Endothelial cell of umbilical vein (primary cell): ENCODE measurements at regions not wholly inside any gene's neighbourhood (a gene's known extent, or its start where the extent isn't known, plus 50 kb on each side); places are given as distances from the start of the nearest gene placed in this dataset.

Experiments used
- BruUV-seq: library from RNA; stranded (reverse); fragments of 400-500 nt; replicated peaks from 2 replicates; lab custom pipeline; 2021; lab: Mats Ljungman, UMichigan
- CTCF ChIA-PET: fragments of 300-600, 350-600 bp; sonication (Branson Sonifier 250); formaldehyde crosslinking; loops from one replicate; lab custom pipeline; 2021; ENCODE audit warnings: antibody characterized with exemption, inconsistent platforms; lab: Charles Lee
- POLR2A ChIA-PET: fragments of 300-600, 350-600 bp; sonication (Branson Sonifier 250); formaldehyde crosslinking; loops from one replicate; lab custom pipeline; 2021; ENCODE audit warnings: antibody characterized with exemption, inconsistent platforms; lab: Charles Lee
- DNase-seq: peaks from one replicate; pipeline ENCODE4 v3.0.0-alpha.2; 2011; ENCODE audit warnings: low read depth, low spot score
- FAIRE-seq: peaks from 2 replicates; lab custom pipeline; 2011; peaks lifted over from hg19 to GRCh38; lab: Jason Lieb, UNC
- H2AFZ ChIP-seq: 2 replicates; pipeline ENCODE4 v1.6.0; 2012; ENCODE audit warnings: low read depth, low read length, control low read depth, inconsistent platforms
- H3K27ac ChIP-seq: 2 replicates; pipeline ENCODE4 v1.5.1; 2011; ENCODE audit warnings: low read depth, mild to moderate bottlenecking, control low read depth, low read length, moderate library complexity; ENCODE audit not compliant: insufficient read depth
- H3K27me3 ChIP-seq, 2 experiments: 2 replicates each; pipeline versions ENCODE4 v1.6.0 to v1.6.1; 2011; ENCODE audit warnings: low read length in 2 of 2, mixed read lengths in 1 of 2; ENCODE audit not compliant: control insufficient read depth in 2 of 2, insufficient read depth in 2 of 2
- H3K36me3 ChIP-seq, 2 experiments: 2 replicates in 1 of 2; 3 replicates in 1 of 2; pipeline ENCODE4 v1.5.1; 2011; ENCODE audit warnings: low read length in 2 of 2, mild to moderate bottlenecking in 1 of 2, moderate library complexity in 1 of 2; ENCODE audit not compliant: control insufficient read depth in 2 of 2, insufficient read depth in 2 of 2; ENCODE audit errors: extremely low read depth in 1 of 2
- H3K4me1 ChIP-seq: 3 replicates; pipeline ENCODE4 v1.5.1; 2011; ENCODE audit warnings: mild to moderate bottlenecking, low read length; ENCODE audit not compliant: control insufficient read depth, insufficient read depth; ENCODE audit errors: extremely low read depth
- H3K4me2 ChIP-seq: 2 replicates; pipeline ENCODE4 v1.6.1; 2011; ENCODE audit warnings: low read length, control low read depth, mixed read lengths; ENCODE audit not compliant: insufficient read depth
- H3K4me3 ChIP-seq, 3 experiments: fragments of 200-600 bp in 1 of 3; sonication (generic), shearing (Covaris generic) in 1 of 3; replicated peaks in 1 of 3; 2 replicates each; pipeline ENCODE4 v1.5.1; 2011 to 2016; ENCODE audit warnings: control low read depth in 3 of 3, low read length in 3 of 3, mild to moderate bottlenecking in 2 of 3, inconsistent platforms in 1 of 3, low read depth in 1 of 3, moderate library complexity in 1 of 3; ENCODE audit not compliant: insufficient read depth in 1 of 3
- H3K79me2 ChIP-seq: 2 replicates; pipeline ENCODE4 v1.6.0; 2012; ENCODE audit warnings: low read length, inconsistent platforms; ENCODE audit not compliant: control insufficient read depth, insufficient read depth
- H3K9ac ChIP-seq: replicated peaks from 2 replicates; pipeline ENCODE3; 2011; ENCODE audit warnings: low read length, control low read depth; ENCODE audit not compliant: insufficient read depth; ENCODE audit errors: extremely low read depth
- H3K9me1 ChIP-seq: replicated peaks from 3 replicates; pipeline ENCODE4 v1.6.0; 2011; ENCODE audit warnings: mild to moderate bottlenecking, low read length; ENCODE audit not compliant: control insufficient read depth, insufficient read depth; ENCODE audit errors: extremely low read depth
- H3K9me3 ChIP-seq: replicated peaks from 2 replicates; pipeline ENCODE4 v1.5.1; 2012; ENCODE audit warnings: low read length, inconsistent platforms; ENCODE audit not compliant: control insufficient read depth, insufficient read depth
- H4K20me1 ChIP-seq: replicated peaks from 2 replicates; pipeline ENCODE3; 2011; ENCODE audit warnings: mild to moderate bottlenecking, low read length; ENCODE audit not compliant: control insufficient read depth, insufficient read depth; ENCODE audit errors: extremely low read depth
- EZH2 ChIP-seq: IDR thresholded peaks from 2 replicates; pipeline ENCODE4 v1.6.1; 2012; ENCODE audit warnings: borderline replicate concordance, low read depth, mild to moderate bottlenecking, moderate library complexity, low read length, inconsistent platforms; ENCODE audit not compliant: severe bottlenecking
- FOS ChIP-seq: IDR thresholded peaks from 2 replicates; pipeline ENCODE4 v1.6.1; 2011; ENCODE audit warnings: mild to moderate bottlenecking, low read length, moderate library complexity, borderline replicate concordance; ENCODE audit not compliant: insufficient read depth
- GATA2 ChIP-seq: IDR thresholded peaks from 2 replicates; pipeline ENCODE4 v1.7.0; 2011; ENCODE audit warnings: low read depth, mild to moderate bottlenecking, moderate library complexity, mixed read lengths, low read length; ENCODE audit not compliant: insufficient read length, insufficient read depth
- JUN ChIP-seq: IDR thresholded peaks from 2 replicates; pipeline ENCODE4 v1.6.1; 2011; ENCODE audit warnings: borderline replicate concordance, low read depth; ENCODE audit not compliant: insufficient read length, insufficient read depth
- MAX ChIP-seq: IDR thresholded peaks from 2 replicates; pipeline ENCODE4 v1.6.1; 2011; ENCODE audit not compliant: insufficient read depth, insufficient read length
- MYC ChIP-seq: IDR thresholded peaks from one replicate; pipeline ENCODE4 v1.6.1; 2011; ENCODE audit warnings: mild to moderate bottlenecking, low read depth, low read length
- POLR2A ChIP-seq: IDR thresholded peaks from 2 replicates; pipeline ENCODE4 v1.6.1; 2012; ENCODE audit warnings: low read depth, mild to moderate bottlenecking, control low read depth, low read length
- POLR2AphosphoS5 ChIP-seq: IDR thresholded peaks from 2 replicates; pipeline ENCODE4 v1.6.1; 2012; ENCODE audit warnings: low read depth, mild to moderate bottlenecking, control low read depth, low read length, moderate library complexity; ENCODE audit not compliant: insufficient read depth
- dilution Hi-C: fragments of 300-500 bp; cut with MboI; formaldehyde crosslinking; loops from one replicate; pipeline ENCODE4 v1.15.0; 2019; ENCODE audit warnings: low sequenced_read_pairs; ENCODE audit not compliant: extremely low pct_ligation_motif_present
- intact Hi-C: fragments of 100-400 bp; cut with micrococcal nuclease; formaldehyde crosslinking; loops from one replicate; pipeline ENCODE4 v1.10.0; 2022
- TF ChIP-seq, protein P1 (sequence below), 2 donors: IDR thresholded peaks; 1 replicate in 1 of 2; 2 replicates in 1 of 2; pipeline ENCODE4 v1.5.1; 2011; ENCODE audit warnings: low read length in 2 of 2, mild to moderate bottlenecking in 2 of 2, moderate library complexity in 2 of 2, control low read depth in 1 of 2, inconsistent platforms in 1 of 2, low read depth in 1 of 2; ENCODE audit not compliant: insufficient read depth in 1 of 2; ENCODE audit errors: extremely low read depth in 1 of 2

DNA sequence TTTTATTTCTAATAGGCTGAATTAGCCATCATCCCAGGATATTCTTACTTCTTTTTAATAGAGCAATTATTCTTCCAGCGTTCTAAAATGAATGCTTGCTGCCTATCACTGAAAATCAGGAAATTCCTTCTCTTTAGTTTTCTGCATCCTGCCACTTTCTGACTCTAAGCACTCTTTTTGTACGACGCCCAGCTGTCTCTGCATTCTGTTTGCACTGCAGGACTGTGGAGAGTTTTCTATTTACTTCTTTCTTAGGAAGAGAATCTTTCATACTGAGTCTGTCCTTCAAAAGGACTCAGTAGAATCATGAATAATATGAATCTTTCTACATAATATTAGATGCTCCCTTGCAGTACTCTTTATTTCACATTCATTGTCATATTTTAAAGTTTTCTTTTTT is 360.4 kb upstream of the DSEL start:
- ChIA-PET POLR2A (no interaction called here), CTCF (no interaction called here)
- intact Hi-C loops, result no loop called here
- peaks cover 2% of the 10 kb centered on the region for H3K4me1 ChIP-seq
- FAIRE-seq, result no peak
- H3K79me2 ChIP-seq, result no peaks in the 10 kb centered on the region
- no TSS peak for BruUV-seq
- H3K4me3 ChIP-seq, result no peak overlapping the region
- no peak overlapping the region for H3K4me2 ChIP-seq
- no peak for TF ChIP-seq POLR2AphosphoS5
- dilution Hi-C loops, result no loop called here
- peak; percentile 5 for DNase-seq
- no peaks in the 10 kb centered on the region for H3K36me3 ChIP-seq
- no peaks in the 10 kb centered on the region for H3K9me3 ChIP-seq
- no peaks in the 10 kb centered on the region for H4K20me1 ChIP-seq
- no peak overlapping the region for H3K9ac ChIP-seq
- H3K27me3 ChIP-seq, result no peaks in the 10 kb centered on the region
- H3K27ac ChIP-seq, result no peak overlapping the region
- H2AFZ ChIP-seq, result peak overlapping the region; percentile 54
- H3K9me1 ChIP-seq, result no peaks in the 10 kb centered on the region

DNA sequence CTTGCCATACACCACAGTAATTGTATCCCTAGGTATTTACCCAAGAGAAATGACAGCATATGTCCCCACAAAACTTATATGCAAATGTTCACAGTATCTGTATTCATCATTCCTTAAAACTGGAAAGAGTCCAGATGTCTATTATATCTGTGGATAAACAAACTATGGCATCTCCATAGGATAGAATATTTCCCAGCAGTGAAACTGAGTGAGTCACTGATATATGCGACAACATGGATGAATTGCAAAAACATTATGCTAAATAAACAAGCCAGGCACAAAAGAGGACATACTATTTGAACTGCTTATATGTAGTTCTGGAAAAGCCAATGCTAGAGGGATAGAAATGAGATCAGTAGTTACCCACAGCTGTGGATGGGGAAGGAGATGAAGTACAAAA is 359.4 kb upstream of the DSEL start:
- Histone ChIP-seq H3K79me2 (no peaks in the 10 kb centered on the region), H3K27me3 (no peaks in the 10 kb centered on the region), H3K9ac (no peak overlapping the region), H2AFZ (peak overlapping the region; percentile 54), H3K9me3 (no peaks in the 10 kb centered on the region), H3K4me1 (peaks cover 2% of the 10 kb centered on the region), H3K4me3 (no peak overlapping the region), H3K36me3 (no peaks in the 10 kb centered on the region), H3K9me1 (no peaks in the 10 kb centered on the region), H3K27ac (no peak overlapping the region), H3K4me2 (no peak overlapping the region), H4K20me1 (no peaks in the 10 kb centered on the region)
- dilution Hi-C loops, result no loop called here
- no TSS peak for BruUV-seq
- DNase-seq, result peak; percentile 37
- ChIA-PET POLR2A (no interaction called here), CTCF (no interaction called here)
- FAIRE-seq, result no peak
- no peak for TF ChIP-seq POLR2AphosphoS5
- TF ChIP-seq EZH2, result no peak
- no peak for TF ChIP-seq FOS
- TF ChIP-seq, protein P1, sequence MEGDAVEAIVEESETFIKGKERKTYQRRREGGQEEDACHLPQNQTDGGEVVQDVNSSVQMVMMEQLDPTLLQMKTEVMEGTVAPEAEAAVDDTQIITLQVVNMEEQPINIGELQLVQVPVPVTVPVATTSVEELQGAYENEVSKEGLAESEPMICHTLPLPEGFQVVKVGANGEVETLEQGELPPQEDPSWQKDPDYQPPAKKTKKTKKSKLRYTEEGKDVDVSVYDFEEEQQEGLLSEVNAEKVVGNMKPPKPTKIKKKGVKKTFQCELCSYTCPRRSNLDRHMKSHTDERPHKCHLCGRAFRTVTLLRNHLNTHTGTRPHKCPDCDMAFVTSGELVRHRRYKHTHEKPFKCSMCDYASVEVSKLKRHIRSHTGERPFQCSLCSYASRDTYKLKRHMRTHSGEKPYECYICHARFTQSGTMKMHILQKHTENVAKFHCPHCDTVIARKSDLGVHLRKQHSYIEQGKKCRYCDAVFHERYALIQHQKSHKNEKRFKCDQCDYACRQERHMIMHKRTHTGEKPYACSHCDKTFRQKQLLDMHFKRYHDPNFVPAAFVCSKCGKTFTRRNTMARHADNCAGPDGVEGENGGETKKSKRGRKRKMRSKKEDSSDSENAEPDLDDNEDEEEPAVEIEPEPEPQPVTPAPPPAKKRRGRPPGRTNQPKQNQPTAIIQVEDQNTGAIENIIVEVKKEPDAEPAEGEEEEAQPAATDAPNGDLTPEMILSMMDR (IDR thresholded peaks at IDR 0.05; ENCODE audit: extremely low read depth in 1 of 2, insufficient read depth in 1 of 2, low read depth in 1 of 2, low read length in 2 of 2), result no peak
- TF ChIP-seq MAX, result no peak
- no peak for TF ChIP-seq MYC
- TF ChIP-seq POLR2A, result no peak
- no peak for TF ChIP-seq JUN
- TF ChIP-seq GATA2, result no peak
- intact Hi-C loops, result no loop called here
